ENCODE measurements at regions not wholly inside any gene's neighbourhood (a gene's known extent, or its start where the extent isn't known, plus 50 kb on each side); places are given as distances from the start of the nearest gene placed in this dataset.

DNA sequence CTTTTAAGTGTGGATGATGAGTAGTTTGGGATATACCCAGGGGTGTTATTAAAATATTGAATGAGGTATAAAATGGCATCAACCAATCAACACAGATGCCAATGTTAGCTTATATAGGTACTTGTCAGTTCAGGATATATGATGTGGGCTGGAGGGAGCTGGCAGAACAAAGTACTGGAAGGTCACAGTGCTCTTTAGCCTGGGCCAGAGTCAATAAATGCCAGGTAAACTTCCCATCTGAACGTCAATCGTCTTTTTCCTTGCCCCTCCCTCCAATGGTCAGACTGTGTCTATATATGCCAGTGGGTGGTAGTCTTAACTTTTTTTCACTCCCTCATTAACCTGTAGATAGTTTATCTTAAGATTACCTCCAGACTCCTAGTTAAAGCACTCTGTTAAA lies 140.8 kb upstream of the RBMS1 start:
- no peak for DNase-seq

- DNase-seq: peak; percentile 35
Measured at GRCh38 chr2:160635488-160635887, 141.9 kb upstream of the RBMS1 start.

- no peak for DNase-seq
Measured at GRCh38 chr2:160639472-160639871, 145.9 kb upstream of the RBMS1 start.

DNA sequence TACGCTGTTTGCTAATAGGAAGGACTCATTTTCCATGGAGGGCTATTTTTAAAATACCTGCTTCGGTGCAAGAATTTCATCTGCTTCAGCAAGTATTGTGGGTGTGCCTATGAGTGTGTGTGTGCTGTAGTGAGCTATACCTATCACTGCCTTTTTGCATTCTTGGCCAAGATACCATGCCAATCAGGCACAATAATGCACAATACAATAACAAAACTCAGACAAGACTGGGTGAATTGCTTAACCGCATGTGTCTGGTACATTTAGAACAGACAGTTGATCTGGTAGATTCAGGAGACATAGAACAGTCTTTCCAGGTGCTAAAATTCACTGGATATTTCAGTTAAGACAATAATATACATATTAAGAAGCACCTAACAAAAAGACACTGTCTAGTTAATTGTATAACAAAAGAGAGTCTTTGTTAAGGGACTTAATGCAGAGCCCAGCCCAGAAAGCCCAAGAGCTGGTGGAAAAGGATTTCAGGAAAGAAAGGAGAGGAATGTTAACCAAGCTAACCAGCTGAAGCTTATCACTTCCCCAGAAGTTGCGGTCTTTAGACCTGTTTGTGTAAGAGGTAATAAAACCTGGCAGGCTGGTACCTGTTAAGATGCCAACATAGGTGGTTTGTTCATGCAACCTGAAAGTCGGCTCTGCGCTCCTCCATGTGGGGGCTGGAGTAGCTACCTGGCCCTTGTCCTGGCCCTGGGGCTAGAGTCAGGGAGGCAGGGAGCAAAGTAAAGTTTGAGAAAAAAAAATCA lies 153.3 kb upstream of the RBMS1 start:
- DNase-seq: no peak

DNA sequence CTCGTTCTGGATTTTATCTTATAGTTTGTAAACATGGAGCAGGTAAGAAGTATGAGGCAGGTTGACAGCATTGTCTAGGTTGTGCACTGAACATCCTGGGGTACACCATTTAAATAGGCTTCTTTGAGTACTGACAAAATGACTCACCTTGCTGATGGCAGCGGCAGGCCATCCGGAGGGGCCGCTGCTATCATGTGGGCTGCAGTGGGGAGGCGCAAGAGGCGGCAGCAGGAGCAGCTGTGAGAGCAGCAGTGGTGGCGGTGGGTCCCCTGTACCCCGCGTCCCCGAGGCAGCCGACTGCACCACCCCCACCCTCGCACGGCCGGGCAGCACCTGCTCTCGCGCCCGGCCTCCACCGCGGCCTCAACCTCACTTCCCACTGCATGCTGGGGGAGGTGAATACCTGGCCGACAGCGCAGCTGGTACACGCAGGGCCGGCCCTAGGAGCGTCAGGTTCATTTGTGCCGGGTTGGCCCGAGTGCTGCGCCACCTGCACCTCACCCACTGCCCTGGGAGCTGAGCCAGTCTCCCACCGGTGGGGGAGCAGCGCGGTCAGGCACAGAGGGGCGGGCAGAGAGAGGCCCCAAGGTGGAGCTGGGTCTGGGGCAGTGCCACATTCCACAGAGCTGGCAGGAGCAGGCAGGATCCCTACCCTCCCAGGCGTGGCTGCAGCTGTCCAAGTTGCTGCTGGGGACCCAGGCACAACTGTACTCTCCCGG lies 154.5 kb upstream of the RBMS1 start:
- no peak for DNase-seq

GRCh38 chr2:160649698-160650097 lies 156.1 kb upstream of the RBMS1 start:
- DNase-seq: no peak

GRCh38 chr2:160650196-160651118 lies 156.8 kb upstream of the RBMS1 start:
- no peak for DNase-seq

GRCh38 chr2:160651416-160652200 lies 158.0 kb upstream of the RBMS1 start:
- peak; percentile 52 for DNase-seq

GRCh38 chr2:160652236-160652635 lies 158.6 kb upstream of the RBMS1 start:
- DNase-seq: peak; percentile 22

GRCh38 chr2:160657196-160657595 lies 163.6 kb upstream of the RBMS1 start:
- DNase-seq: peak; percentile 73

DNA sequence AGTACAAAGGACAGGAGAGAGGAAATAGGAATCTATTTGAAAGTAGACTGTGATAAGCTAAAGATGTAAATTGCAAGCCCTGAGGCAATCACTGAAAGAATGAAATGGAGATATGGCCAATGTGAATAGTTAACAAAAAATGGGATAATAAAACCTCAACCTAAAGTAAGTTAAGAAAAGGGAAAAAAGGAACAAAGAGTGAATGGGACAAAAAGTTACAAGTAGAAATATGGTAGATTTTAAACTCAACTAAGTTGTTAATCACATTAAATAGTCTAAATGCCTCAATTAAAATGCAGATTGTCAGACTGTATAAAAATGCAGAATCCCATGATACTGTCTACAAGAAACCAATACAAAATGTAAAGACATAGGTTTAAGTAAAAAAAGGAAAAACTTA lies 165.2 kb upstream of the RBMS1 start:
- DNase-seq: no peak

GRCh38 chr2:160660741-160661140 lies 167.1 kb upstream of the RBMS1 start:
- DNase-seq: no peak

DNA sequence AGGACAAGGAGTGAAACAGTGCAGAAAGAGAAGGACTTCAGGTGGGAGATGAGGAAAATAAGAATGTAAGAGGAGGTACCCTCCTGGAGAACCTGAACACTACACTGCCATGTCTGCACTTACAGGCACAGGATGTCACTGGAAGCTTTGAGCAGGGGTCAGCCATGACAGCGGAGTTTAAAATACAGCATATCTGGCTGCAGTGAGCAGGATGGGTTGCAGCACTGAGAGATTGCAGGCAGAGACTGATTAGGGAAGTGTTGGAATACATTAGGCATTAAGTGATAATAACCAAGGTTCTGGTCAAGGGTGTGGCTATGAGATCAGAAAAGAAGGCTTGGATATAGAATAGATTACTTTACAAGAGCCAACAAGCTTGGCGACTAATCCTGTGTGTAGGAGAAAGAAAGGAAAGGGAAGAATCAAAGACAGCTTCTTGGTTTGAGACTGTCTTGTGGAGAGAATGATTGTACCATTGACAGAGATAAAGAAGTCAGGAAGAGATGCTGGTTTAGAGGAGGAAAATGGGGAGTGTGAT lies 171.1 kb upstream of the RBMS1 start:
- no peak for DNase-seq

- DNase-seq: peak; percentile 95
Measured at GRCh38 chr2:160666154-160667060, 172.8 kb upstream of the RBMS1 start.

DNA sequence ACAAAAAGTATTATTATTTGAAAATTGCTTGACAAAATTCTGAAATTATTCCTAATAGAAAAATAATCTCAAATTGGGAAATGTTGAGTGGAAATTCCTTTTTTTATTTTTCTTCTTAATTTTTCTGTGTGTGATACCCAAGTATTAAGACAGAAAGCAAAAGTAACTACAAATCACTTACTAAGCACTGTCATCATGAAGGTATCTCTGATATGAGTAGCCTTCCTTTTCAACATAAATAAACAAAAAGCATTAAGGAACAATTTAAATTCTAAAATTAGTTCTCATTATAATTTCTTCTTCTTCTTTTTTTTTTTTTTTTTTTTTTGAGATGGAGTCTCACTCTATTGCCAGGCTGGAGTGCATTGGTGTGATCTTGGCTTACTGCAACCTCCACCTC lies 174.2 kb upstream of the RBMS1 start:
- no peak for DNase-seq

DNA sequence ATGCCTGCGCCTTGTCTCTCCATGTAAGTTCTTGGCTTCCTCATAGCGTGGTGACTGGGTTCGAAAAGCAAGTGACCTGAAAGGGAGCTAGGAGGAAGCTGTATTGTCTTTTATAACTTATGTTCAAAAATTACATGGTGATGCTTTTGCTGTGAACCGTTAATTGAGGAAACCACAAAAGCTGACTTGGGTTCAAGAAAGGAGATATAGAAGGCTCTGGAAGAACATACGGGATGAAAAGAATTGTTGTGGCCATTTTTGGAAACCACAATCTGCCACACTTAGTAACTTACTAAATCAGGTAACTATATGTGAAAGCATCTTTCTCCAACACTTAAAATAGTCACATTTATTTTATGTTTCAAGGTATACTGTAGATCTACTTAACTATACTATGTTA lies 177.0 kb upstream of the RBMS1 start:
- no peak for DNase-seq

GRCh38 chr2:160672211-160672610 lies 178.6 kb upstream of the RBMS1 start:
- DNase-seq: no peak

DNA sequence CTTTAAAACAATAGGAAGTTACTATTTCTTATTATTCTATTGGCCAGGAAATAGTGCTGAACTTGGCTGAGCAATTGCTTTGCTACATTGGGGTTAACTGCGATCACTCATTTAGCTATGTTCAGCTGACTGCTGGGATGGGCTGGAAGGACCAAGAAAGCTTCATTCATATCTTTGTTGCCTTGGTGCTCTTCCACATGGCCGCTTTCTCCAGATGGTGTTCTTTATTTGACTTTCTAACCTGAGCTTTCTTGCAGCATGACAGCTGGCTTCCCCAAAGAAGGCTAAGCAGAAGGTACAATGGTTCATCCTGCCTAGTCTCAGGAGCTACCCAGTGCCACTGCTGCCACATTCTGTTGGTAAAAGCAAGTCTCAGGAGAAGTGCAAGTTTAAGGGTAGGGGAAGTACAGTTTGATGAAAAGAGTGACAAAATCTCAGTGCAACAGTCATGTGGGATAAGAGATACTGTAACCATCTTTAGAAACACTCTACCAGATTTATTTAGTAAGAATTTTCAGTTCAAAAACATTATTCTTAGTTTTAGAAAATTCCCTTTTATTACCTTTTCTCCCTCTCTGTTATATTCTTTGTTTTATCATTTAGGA lies 180.6 kb upstream of the RBMS1 start:
- no peak for DNase-seq

DNA sequence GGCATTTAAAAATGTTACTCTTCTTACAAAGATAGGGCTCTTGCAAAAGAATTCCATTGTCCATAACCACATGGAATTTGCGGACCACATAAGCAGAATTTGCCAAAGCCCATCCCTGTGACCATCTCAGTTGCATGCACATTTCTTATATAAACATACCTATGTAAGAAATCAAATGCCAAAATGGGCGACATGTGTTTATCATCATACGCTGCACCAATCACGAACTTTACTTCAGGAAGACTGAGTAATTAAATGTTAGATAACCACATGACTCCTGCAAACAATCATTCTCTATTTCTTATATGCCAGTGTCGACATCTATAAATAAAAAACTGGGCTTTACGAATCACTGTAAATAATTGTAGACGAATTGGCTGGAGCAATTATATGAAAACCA lies 186.1 kb upstream of the RBMS1 start:
- peak; percentile 90 for DNase-seq

DNA sequence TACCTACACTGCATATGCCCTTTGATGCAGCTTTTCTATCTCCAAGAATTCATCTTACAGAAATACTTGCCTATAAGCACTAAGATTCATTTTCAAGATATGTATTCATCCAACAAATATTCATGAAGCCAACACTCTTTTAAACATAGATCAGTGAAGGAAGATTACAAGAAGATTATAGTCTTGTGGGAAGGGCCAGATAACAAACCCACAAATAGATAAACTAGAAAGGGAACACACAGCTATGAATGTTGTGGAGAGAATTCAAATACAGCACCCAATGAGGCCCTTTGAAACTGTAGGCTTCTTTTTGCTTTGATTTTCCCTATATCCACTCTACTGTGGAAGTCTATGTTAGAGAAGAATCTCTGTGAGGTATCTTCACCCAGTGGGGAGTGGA lies 186.7 kb upstream of the RBMS1 start:
- no peak for DNase-seq

GRCh38 chr2:160680974-160681373 lies 187.4 kb upstream of the RBMS1 start:
- DNase-seq: no peak

Measured in fibroblast of upper back skin (primary cell).